C1 segment of cervical spinal cord (tissue), 14 donors: ENCODE measurements at regions not wholly inside any gene's neighbourhood (a gene's known extent, or its start where the extent isn't known, plus 50 kb on each side); places are given as distances from the start of the nearest gene placed in this dataset.

Experiments used
- DNase-seq, 14 donors: peaks; one replicate each; lab custom pipeline; 2025; lab: John Stamatoyannopoulos, UW

- no peak for DNase-seq
Observed at GRCh38 chr4:60013464-60014184, 1186.5 kb upstream of the ADGRL3 start.

- DNase-seq, result no peak
Observed at GRCh38 chr4:60016971-60017370, 1183.2 kb upstream of the ADGRL3 start.

GRCh38 chr4:60019180-60019579, 1180.9 kb upstream of the ADGRL3 start:
- DNase-seq, result no peak

GRCh38 chr4:60019946-60020345, 1180.2 kb upstream of the ADGRL3 start:
- no peak for DNase-seq

GRCh38 chr4:60020389-60020788, 1179.7 kb upstream of the ADGRL3 start:
- no peak for DNase-seq

- DNase-seq, result no peak
Observed at GRCh38 chr4:60033826-60034225, 1166.3 kb upstream of the ADGRL3 start.

- DNase-seq, result no peak
Observed at GRCh38 chr4:60034361-60034760, 1165.8 kb upstream of the ADGRL3 start.

- DNase-seq, result no peak
Observed at GRCh38 chr4:60039908-60040307, 1160.2 kb upstream of the ADGRL3 start.

GRCh38 chr4:60042231-60042652, 1157.9 kb upstream of the ADGRL3 start:
- no peak for DNase-seq

- no peak for DNase-seq
Observed at GRCh38 chr4:60042941-60043340, 1157.2 kb upstream of the ADGRL3 start.

- DNase-seq, result no peak
Observed at GRCh38 chr4:60078984-60079383, 1121.1 kb upstream of the ADGRL3 start.

- no peak for DNase-seq
Observed at GRCh38 chr4:60081839-60082238, 1118.3 kb upstream of the ADGRL3 start.

GRCh38 chr4:60088807-60089486, 1111.2 kb upstream of the ADGRL3 start:
- DNase-seq, result no peak

GRCh38 chr4:60089546-60090273, 1110.4 kb upstream of the ADGRL3 start:
- no peak for DNase-seq

- no peak for DNase-seq
Observed at GRCh38 chr4:60096676-60097075, 1103.5 kb upstream of the ADGRL3 start.

GRCh38 chr4:60116592-60116991, 1083.5 kb upstream of the ADGRL3 start:
- no peak for DNase-seq

GRCh38 chr4:60117726-60118323, 1082.3 kb upstream of the ADGRL3 start:
- DNase-seq, result no peak

GRCh38 chr4:60122820-60123219, 1077.3 kb upstream of the ADGRL3 start:
- no peak for DNase-seq

- no peak for DNase-seq
Observed at GRCh38 chr4:60128888-60129287, 1071.2 kb upstream of the ADGRL3 start.

GRCh38 chr4:60129740-60130139, 1070.4 kb upstream of the ADGRL3 start:
- no peak for DNase-seq

GRCh38 chr4:60133375-60133774, 1066.8 kb upstream of the ADGRL3 start:
- no peak for DNase-seq

- no peak for DNase-seq
Observed at GRCh38 chr4:60134099-60134498, 1066.0 kb upstream of the ADGRL3 start.
